GM23338 (cell line): ENCODE measurements at regions not wholly inside any gene's neighbourhood (a gene's known extent, or its start where the extent isn't known, plus 50 kb on each side); places are given as distances from the start of the nearest gene placed in this dataset.

ENCODE experiments used
- ATAC-seq: fragments of 200-7000 bp; cut with Tn5 transposase; 3 replicates; pipeline ENCODE4 v1.9.1; 2020
- DNase-seq: peaks from one replicate; pipeline ENCODE4 v3.0.0-alpha.2; 2015; ENCODE audit warnings: low spot score
- H2AFZ ChIP-seq: fragments of 200-600 bp; sonication (generic); 2 replicates; pipeline ENCODE4 v1.8.0; 2016; ENCODE audit warnings: antibody characterized with exemption, mild to moderate bottlenecking, moderate library complexity
- H3F3A ChIP-seq: fragments of 200-600 bp; sonication (generic); replicated peaks from 2 replicates; pipeline ENCODE4 v1.8.0; 2017; ENCODE audit warnings: antibody characterized with exemption, mixed run types, low read depth
- H3K27ac ChIP-seq: fragments of 200-600 bp; sonication (generic); 2 replicates; pipeline ENCODE4 v1.6.1; 2016; ENCODE audit warnings: low read depth
- H3K27me3 ChIP-seq: fragments of 200-600 bp; sonication (generic); 2 replicates; pipeline ENCODE4 v1.8.0; 2016; ENCODE audit warnings: mild to moderate bottlenecking, mixed run types, moderate library complexity; ENCODE audit not compliant: insufficient read depth
- H3K36me3 ChIP-seq: fragments of 200-600 bp; sonication (generic); 2 replicates; pipeline ENCODE4 v1.8.0; 2016; ENCODE audit warnings: mild to moderate bottlenecking; ENCODE audit not compliant: insufficient read depth
- H3K4me1 ChIP-seq: fragments of 200-600 bp; sonication (generic); 2 replicates; pipeline ENCODE4 v1.8.0; 2016; ENCODE audit warnings: mild to moderate bottlenecking, moderate library complexity; ENCODE audit not compliant: insufficient read depth
- H3K4me2 ChIP-seq: fragments of 200-600 bp; sonication (generic); 2 replicates; pipeline ENCODE4 v1.7.1; 2017; ENCODE audit warnings: mixed run types
- H3K4me3 ChIP-seq: fragments of 200-600 bp; sonication (generic); 2 replicates; pipeline ENCODE4 v1.6.1; 2016; ENCODE audit warnings: mixed run types
- H3K79me2 ChIP-seq: fragments of 200-600 bp; sonication (generic); replicated peaks from 2 replicates; pipeline ENCODE4 v1.8.0; 2017; ENCODE audit warnings: mild to moderate bottlenecking; ENCODE audit not compliant: insufficient read depth
- H3K9me2 ChIP-seq: fragments of 200-600 bp; sonication (generic); 2 replicates; pipeline ENCODE4 v1.8.0; 2017; ENCODE audit not compliant: insufficient read depth
- H4K20me1 ChIP-seq: fragments of 200-600 bp; sonication (generic); replicated peaks from 2 replicates; pipeline ENCODE4 v1.8.0; 2017; ENCODE audit warnings: mild to moderate bottlenecking; ENCODE audit not compliant: insufficient read depth
- H3K27ac Mint-ChIP-seq: 2 replicates; pipeline ENCODE4 v1.8.0; 2020; ENCODE audit warnings: inconsistent platforms, mild to moderate bottlenecking, moderate library complexity, mixed read lengths
- H3K27me3 Mint-ChIP-seq: 3 replicates; pipeline ENCODE4 v1.8.0; 2022; ENCODE audit warnings: low read depth, mild to moderate bottlenecking, moderate library complexity, mixed read lengths, inconsistent platforms; ENCODE audit not compliant: insufficient read depth, poor library complexity
- H3K36me3 Mint-ChIP-seq: 3 replicates; pipeline ENCODE4 v1.8.0; 2021; ENCODE audit warnings: low read depth, mild to moderate bottlenecking, inconsistent platforms, moderate library complexity, mixed read lengths
- H3K4me1 Mint-ChIP-seq: 3 replicates; pipeline ENCODE4 v1.8.0; 2020; ENCODE audit warnings: mild to moderate bottlenecking, inconsistent platforms, mixed read lengths
- H3K4me3 Mint-ChIP-seq: 3 replicates; pipeline ENCODE4 v1.8.0; 2021; ENCODE audit warnings: moderate library complexity, mild to moderate bottlenecking, inconsistent platforms, mixed read lengths
- H3K9me3 Mint-ChIP-seq: 3 replicates; pipeline ENCODE4 v1.8.0; 2020; ENCODE audit warnings: moderate library complexity, mild to moderate bottlenecking, inconsistent platforms, mixed read lengths
- ETS1 ChIP-seq: IDR thresholded peaks from 2 replicates; pipeline ENCODE4 v1.6.1; 2016; ENCODE audit warnings: antibody characterized with exemption
- TF ChIP-seq, protein P1 (sequence below): fragments of 250-450 bp; sonication (Bioruptor Pico); IDR thresholded peaks from 2 replicates; pipeline ENCODE4 v1.5.0; 2020; ENCODE audit warnings: mild to moderate bottlenecking, moderate library complexity
- TF ChIP-seq, protein P2 (sequence below), 2 experiments: fragments of 200-600 bp in 1 of 2; sonication (generic) in 1 of 2; conservative IDR thresholded peaks; 2 replicates each; pipeline versions ENCODE4 v1.5.1 to v1.6.1; 2016 to 2017; ENCODE audit warnings: antibody characterized with exemption in 2 of 2, low read depth in 2 of 2, mild to moderate bottlenecking in 2 of 2, moderate library complexity in 1 of 2

GRCh38 chr12:87038098-87038497 lies 781.9 kb upstream of the MGAT4C start:
- Mint-ChIP-seq H3K27me3 (no peaks in the 10 kb centered on the region), H3K4me3 (no peak overlapping the region), H3K4me1 (peaks cover 5% of the 10 kb centered on the region; the same call in 1 of the 3 replicates), H3K36me3 (no peaks in the 10 kb centered on the region), H3K9me3 (no peaks in the 10 kb centered on the region), H3K27ac (no peak overlapping the region)
- TF ChIP-seq, protein P1, sequence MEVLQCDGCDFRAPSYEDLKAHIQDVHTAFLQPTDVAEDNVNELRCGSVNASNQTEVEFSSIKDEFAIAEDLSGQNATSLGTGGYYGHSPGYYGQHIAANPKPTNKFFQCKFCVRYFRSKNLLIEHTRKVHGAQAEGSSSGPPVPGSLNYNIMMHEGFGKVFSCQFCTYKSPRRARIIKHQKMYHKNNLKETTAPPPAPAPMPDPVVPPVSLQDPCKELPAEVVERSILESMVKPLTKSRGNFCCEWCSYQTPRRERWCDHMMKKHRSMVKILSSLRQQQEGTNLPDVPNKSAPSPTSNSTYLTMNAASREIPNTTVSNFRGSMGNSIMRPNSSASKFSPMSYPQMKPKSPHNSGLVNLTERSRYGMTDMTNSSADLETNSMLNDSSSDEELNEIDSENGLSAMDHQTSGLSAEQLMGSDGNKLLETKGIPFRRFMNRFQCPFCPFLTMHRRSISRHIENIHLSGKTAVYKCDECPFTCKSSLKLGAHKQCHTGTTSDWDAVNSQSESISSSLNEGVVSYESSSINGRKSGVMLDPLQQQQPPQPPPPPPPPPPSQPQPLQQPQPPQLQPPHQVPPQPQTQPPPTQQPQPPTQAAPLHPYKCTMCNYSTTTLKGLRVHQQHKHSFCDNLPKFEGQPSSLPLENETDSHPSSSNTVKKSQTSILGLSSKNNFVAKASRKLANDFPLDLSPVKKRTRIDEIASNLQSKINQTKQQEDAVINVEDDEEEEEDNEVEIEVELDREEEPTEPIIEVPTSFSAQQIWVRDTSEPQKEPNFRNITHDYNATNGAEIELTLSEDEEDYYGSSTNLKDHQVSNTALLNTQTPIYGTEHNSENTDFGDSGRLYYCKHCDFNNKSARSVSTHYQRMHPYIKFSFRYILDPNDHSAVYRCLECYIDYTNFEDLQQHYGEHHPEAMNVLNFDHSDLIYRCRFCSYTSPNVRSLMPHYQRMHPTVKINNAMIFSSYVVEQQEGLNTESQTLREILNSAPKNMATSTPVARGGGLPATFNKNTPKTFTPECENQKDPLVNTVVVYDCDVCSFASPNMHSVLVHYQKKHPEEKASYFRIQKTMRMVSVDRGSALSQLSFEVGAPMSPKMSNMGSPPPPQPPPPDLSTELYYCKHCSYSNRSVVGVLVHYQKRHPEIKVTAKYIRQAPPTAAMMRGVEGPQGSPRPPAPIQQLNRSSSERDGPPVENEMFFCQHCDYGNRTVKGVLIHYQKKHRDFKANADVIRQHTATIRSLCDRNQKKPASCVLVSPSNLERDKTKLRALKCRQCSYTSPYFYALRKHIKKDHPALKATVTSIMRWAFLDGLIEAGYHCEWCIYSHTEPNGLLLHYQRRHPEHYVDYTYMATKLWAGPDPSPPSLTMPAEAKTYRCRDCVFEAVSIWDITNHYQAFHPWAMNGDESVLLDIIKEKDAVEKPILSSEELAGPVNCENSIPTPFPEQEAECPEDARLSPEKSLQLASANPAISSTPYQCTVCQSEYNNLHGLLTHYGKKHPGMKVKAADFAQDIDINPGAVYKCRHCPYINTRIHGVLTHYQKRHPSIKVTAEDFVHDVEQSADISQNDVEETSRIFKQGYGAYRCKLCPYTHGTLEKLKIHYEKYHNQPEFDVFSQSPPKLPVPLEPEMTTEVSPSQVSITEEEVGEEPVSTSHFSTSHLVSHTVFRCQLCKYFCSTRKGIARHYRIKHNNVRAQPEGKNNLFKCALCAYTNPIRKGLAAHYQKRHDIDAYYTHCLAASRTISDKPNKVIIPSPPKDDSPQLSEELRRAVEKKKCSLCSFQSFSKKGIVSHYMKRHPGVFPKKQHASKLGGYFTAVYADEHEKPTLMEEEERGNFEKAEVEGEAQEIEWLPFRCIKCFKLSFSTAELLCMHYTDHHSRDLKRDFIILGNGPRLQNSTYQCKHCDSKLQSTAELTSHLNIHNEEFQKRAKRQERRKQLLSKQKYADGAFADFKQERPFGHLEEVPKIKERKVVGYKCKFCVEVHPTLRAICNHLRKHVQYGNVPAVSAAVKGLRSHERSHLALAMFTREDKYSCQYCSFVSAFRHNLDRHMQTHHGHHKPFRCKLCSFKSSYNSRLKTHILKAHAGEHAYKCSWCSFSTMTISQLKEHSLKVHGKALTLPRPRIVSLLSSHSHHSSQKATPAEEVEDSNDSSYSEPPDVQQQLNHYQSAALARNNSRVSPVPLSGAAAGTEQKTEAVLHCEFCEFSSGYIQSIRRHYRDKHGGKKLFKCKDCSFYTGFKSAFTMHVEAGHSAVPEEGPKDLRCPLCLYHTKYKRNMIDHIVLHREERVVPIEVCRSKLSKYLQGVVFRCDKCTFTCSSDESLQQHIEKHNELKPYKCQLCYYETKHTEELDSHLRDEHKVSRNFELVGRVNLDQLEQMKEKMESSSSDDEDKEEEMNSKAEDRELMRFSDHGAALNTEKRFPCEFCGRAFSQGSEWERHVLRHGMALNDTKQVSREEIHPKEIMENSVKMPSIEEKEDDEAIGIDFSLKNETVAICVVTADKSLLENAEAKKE (CRISPR knock-in tag), result no peak
- TF ChIP-seq, protein P2, sequence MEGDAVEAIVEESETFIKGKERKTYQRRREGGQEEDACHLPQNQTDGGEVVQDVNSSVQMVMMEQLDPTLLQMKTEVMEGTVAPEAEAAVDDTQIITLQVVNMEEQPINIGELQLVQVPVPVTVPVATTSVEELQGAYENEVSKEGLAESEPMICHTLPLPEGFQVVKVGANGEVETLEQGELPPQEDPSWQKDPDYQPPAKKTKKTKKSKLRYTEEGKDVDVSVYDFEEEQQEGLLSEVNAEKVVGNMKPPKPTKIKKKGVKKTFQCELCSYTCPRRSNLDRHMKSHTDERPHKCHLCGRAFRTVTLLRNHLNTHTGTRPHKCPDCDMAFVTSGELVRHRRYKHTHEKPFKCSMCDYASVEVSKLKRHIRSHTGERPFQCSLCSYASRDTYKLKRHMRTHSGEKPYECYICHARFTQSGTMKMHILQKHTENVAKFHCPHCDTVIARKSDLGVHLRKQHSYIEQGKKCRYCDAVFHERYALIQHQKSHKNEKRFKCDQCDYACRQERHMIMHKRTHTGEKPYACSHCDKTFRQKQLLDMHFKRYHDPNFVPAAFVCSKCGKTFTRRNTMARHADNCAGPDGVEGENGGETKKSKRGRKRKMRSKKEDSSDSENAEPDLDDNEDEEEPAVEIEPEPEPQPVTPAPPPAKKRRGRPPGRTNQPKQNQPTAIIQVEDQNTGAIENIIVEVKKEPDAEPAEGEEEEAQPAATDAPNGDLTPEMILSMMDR (conservative IDR thresholded peaks at IDR 0.05; ENCODE audit: low read depth in 2 of 2), result no peak
- no peak for TF ChIP-seq ETS1
- H3K36me3 ChIP-seq, result no peaks in the 10 kb centered on the region
- ATAC-seq (no peak), DNase-seq (no peak)
- H2AFZ ChIP-seq, result no peak overlapping the region
- H3K27me3 ChIP-seq, result no peaks in the 10 kb centered on the region
- H3K4me1 ChIP-seq, result no peaks in the 10 kb centered on the region
- peaks cover 8% of the 10 kb centered on the region; the same call in 1 of the 2 replicates for H3K9me2 ChIP-seq
- no peak overlapping the region for H3K27ac ChIP-seq
- no peaks in the 10 kb centered on the region for H3K79me2 ChIP-seq
- H3K4me3 ChIP-seq, result no peak overlapping the region
- no peak overlapping the region for H3K4me2 ChIP-seq
- H3F3A ChIP-seq, result no peaks in the 10 kb centered on the region
- H4K20me1 ChIP-seq, result no peaks in the 10 kb centered on the region
